ENCODE measurements at regions not wholly inside any gene's neighbourhood (a gene's known extent, or its start where the extent isn't known, plus 50 kb on each side); places are given as distances from the start of the nearest gene placed in this dataset.
"Not testable (repeated sequence)": the region's sequence is repeated elsewhere in the genome, so short reads cannot be mapped to it uniquely, and the experiment has no call there.

DNA sequence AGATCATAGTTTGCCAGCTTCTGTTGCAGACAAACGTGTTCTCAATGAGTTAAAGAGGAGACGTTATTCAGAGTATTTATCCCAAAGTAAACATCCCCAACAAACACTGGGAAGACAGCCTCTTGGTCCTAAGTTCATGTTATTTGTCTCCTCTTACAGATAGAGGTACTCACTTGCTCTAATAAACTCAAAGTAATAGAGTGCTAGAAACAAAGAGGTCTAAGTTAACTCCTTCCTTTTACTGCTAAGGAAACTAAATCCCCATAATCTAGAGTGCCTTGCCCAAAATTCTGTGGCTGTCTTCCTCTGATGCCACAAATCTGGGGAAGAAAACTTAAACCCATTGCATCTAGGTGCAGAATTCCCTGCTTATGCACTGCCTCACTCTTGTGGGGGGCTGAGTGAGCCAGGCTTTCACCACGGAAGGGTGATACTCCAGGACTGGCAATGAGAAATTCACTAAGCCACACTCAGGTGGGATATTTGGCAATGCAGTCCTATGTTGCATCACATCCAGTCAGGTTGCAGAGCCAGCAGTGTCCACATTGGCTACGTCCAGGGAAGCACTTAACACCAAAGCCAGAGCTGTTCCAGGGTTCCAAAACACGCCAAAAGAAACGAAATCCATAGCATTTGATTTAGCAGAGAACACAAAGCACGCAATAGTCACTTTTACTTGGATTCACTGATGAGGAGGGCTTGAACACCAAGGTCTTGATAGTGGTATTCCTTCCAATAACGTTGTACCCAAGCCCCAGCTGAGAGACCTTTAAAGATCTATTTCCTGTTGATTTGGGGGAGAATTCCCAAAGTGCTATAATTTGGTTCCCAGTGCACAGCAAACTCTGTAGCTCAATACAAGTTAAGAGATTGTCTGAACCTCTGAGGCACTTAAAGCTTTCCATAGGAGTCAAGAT is 81.0 kb upstream of the FOXQ1 start:
- no peak for DNase-seq (ENCODE audit: low read depth)

DNA sequence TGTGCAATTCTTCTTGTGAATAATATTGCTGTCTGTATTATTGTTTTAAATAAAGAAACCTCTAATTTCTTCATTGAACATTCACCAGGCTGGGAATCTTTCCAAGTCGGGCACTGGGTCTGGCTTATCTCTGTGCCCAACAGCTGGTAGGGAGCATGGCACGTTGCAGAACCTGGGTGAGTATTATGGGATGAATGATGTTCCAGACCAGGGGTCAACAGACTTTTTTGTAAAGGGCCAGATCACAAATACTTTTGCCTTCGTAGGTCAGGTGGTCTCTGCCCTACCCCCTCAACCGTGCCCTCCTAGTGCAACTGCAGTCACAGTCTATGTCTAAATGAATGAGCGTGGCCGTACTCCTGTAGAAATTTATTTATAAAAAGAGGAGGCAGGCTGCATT is 81.6 kb upstream of the FOXQ1 start:
- DNase-seq (ENCODE audit: low read depth), result no peak

DNA sequence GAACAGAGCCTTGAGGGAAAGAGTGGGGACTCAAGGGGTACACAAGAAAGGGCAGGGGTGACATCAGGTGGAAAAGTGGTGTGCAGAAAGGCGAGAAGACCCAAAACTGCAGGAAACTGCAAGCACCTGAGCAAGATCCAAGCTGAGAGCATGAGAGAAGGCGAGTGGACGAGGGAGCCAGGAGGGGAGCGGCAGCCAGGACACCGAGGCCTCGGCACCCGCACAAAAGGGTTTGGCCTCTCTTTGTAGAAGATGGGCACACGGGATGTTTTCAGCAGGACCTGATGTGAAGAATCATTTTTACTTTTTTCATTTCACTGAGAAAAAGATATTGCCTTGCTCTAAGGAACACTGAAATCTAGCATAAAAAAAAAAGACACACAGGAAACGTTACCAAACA is 82.1 kb upstream of the FOXQ1 start:
- no peak for DNase-seq (ENCODE audit: low read depth)

DNA sequence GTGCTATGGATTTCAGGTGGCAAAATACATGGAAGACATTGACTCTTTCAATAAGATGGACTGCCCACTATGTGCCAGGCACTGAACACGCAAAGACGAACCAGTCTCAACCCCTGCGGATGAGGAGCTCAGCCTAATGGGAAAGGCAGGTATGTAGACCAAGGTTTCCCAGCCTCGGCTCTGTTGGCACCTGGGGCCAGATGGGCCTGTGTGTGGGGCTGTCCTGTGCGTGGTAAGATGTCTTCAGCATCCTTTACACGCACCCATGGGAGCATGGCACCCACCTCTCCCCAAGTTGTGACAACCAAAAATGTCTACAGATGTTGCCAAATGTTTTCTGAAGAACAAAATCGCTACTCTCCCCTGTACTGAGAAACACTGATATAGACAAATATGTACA is 82.6 kb upstream of the FOXQ1 start:
- DNase-seq (ENCODE audit: low read depth), result no peak

DNA sequence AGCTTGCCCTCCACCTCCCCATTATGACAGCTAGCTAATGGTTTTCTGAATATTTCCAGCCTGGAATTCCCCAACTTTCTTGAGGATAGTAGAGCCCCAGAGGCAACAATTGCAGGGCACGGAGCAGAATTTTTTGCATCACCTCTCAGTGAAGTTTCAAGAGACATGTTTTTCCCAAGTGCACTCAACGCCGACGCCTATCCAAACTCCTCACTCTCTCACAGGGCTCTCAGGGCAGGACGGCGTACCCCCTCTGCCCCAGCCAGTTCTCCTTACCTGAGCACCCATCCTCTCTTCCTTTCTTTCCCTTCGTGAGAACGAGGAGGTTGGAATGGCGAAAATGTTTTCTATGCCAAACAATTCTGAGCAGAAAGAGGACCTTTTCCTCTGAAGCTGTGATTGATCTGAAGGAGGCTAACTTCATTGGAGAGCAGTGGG is 83.1 kb upstream of the FOXQ1 start:
- DNase-seq (ENCODE audit: low read depth), result no peak

DNA sequence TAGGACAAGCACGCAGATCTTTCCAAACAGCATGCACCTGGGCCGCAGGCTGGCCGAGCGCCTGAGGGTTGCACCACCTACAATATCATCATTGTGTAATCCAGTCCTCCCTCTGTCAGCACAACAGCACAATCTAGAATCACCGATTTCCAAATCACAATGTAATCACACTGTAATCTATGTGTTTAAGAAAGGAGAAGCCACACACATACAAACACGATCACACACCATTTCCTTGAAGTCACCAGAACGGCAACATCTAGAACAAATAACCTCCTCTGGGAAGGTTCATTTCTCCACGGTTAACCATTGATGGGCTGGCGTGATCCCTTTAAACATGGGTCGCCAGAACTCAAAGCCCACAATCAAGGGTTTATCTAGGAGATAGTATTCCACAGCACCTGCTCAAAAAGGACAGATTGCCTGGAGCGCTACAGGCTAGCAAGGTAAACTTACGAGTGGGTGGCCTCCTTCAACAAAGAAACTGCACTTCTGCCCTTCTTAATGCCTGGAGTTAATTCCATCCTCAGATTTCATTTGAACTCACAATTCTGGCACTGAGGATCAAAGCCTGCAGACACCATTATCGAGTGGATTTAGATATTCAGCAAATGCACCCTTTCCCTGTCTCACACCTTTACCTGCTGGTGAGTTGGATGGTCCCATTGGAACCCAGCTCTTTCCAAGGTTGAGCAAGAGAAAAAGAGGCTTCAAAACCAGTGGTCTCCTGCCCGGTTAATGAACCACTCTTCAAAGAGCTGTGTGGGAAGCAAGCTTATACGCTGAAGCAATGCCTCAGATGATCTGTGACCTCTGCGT is 83.8 kb upstream of the FOXQ1 start:
- DNase-seq (ENCODE audit: low read depth), result no peak

DNA sequence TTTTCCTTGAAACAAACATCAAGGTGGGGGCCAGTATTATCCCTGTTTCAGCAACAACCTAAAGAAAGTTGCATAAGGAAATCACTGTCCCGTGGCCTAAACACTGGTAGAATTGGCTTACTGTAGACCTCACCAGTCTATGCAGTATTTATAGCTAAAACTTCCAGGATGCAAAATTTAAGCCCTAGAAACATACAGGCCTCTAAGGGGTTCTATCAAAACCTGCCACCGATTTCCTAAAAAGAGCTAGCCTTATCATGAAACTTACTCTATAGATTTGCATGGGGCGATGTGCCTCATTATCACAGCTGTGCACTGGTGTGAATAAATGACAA is 84.3 kb upstream of the FOXQ1 start:
- no peak for DNase-seq (ENCODE audit: low read depth)

DNA sequence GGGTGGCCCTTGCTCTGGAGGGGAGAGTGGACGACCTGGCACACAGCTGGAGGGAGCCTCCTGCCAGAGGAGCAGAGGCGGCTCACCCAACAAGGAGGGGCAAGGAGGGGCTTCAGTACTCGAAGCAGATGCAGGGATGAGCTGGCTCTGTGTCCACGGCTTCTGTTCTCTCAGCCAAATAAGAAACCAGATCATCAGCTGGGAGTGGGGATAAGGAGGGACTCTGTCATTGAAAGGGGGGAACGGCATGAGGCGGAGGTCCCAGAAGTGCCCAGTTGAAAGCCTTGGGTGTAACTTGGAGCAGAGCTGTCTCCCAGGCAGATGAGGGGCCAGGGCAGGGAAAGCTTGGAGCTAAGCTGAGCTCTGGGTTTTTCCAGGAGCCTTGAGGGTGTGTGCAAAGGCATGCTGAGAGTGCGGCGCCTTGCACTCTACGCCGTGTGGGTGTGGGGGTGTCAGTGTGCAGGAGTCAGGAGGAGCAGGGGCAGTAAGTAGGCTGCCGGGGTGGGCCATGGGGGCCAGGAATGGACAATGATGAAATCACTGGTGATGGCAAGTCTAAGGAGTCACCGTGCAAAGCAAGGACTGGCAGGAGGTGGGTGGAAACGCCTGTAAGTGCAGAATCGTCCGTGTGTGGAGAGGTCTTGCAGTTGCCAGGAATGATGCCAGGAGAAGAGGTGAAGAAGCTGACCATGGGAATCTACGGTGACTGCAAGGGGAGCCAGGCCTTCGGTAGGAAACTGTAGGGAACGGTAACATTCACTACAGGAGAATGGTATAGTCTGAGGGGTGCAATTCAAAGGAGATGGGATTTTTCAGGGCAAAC is 85.4 kb upstream of the FOXQ1 start:
- DNase-seq (ENCODE audit: low read depth), result no peak

DNA sequence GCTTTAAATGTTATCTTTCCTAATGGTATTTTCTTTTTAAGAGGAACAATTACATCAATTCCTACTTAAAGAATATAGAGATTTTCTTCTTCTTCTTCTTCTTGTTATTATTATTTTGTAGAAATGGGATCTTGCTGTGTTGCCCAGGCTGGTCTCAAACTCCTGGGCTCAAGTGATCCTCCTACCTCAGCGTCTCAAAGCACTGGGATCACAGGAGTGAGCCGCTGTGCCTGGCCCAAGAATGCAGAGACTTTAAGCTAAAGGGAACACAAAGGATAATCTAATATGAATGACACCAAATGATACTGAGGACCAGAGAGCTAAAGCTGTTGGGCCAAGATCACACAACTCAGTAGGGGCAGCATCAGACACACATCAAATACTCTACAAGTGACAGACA is 87.4 kb upstream of the FOXQ1 start:
- no peak for DNase-seq (ENCODE audit: low read depth)

DNA sequence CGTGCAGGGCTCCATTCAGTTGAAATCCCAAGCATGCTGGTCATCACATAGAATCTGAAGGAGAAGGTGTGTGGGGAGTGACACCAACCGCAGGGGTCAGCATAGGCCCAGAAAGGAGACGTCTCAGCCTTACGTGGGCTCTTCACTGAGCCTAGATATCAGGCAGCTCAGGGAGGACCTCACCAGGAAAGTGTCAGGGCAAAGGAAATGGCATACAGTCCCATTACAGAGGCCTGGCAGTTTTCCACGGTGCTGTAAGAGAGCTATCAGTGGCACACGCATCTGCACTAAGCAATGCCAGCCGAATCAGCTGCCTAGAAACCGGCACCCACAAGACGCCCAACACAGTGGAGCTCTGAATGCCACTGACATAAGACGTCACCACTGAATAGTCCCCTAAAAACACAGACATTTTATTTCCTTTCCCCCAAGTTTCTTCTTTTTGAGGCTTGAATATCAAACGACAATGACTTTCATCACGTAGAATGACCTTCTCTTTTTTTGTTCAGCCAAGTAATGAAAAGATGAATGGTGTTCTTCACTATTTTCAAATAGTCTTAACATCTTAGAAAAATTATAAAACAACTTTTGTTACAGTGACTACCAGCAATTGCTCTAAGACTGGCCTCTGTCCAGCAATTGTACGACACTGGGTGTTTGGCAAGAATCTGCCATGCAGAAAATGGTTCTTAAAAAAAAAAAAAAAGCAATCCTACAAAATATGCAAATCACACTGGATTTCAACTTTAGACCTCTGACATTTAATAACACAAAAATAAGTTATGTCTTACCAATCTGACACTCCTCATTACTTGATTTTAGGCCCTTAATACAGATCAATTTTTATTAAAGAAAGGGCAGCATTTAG is 88.9 kb upstream of the FOXQ1 start:
- DNase-seq (ENCODE audit: low read depth), result no peak

DNA sequence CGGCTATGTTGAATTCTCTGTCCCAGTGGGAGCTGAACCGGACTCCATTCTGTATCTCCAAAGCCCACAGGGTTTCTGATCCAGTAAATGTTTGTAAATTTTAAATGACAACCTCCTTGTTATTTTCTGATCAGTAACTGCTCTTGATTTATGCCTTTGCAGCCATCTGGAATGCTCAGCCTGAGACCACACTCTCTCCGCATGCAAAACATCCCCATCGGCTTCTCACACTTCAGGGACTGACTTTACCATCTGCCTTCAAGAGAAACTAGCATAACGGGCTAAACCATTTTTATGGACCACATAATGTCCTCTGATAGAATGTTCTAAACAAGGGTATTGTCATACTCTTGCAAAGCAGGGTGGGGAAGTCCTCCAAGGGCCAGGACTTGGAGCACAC is 94.5 kb upstream of the FOXQ1 start:
- no peak for DNase-seq (ENCODE audit: low read depth)

DNA sequence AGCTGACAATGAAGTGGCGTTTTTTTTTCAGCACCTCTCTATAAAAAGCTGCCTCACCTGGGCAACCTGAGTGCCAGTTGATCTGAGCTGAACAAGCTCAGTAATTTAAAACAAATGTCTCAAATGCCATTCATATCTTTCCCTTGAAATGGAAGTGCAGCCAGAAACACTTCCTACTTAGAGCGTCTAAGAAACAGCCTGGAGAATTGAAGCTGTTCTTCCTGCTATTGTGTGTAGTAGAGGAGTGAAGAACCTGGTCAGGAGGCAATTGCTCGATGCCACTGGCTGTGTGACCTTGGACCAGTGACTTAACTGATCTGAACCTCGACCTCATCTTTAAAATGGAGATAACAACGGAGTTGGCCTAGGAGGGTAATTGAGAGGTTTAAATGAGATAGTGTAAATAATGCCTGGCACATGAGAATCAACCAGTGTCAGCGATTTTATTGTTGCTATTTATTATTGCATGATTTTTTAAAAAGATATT is 95.4 kb upstream of the FOXQ1 start:
- DNase-seq (ENCODE audit: low read depth), result no peak

DNA sequence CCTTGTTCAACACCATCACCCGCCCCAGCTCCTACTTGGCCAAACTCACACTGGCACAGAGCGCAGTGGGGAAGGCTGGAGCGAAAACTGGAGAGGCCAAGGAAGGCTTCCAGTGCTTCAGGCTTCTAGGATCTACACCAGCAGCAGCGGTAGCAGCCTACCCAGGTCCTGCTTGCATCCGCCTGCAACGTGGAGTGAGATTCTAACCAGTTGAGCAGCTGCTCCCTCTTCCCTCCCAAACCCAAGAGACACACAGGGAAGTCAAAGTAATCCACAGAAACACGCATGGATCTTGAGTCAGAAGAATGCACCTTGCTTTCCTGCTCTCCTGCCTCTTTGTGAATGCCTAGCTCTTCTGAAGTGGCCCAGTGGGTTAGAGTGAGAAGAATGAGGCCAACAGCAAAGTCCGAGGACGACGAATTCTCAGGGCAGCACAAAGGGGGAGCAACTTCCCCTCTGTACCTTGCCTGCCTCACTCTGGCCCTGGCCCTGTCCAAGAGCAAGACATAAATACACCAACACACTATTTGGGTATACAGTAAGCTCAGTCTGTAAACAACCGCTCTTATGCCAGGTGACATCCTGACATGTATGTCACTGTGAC is 95.9 kb upstream of the FOXQ1 start:
- DNase-seq (ENCODE audit: low read depth), result no peak

DNA sequence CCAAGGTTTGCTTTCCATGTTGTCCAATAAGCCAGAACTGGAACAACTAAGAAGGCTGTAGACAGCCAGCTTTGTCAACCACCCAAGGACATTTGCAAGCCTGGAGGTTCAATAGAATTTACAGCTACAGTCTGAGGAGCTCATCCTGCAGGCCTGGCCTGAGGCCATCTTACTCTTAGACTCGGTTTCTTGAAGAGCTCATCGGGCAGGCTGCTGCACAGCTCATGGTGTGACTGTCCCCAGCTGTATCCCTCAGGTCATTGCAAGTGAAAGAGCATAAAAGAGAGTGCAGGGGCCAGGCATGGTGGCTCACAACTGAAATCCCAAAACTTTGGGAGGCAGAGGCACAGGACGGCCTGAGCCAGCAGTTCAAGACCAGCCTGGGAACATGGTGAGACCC is 96.9 kb upstream of the FOXQ1 start:
- DNase-seq (ENCODE audit: low read depth), result no peak

DNA sequence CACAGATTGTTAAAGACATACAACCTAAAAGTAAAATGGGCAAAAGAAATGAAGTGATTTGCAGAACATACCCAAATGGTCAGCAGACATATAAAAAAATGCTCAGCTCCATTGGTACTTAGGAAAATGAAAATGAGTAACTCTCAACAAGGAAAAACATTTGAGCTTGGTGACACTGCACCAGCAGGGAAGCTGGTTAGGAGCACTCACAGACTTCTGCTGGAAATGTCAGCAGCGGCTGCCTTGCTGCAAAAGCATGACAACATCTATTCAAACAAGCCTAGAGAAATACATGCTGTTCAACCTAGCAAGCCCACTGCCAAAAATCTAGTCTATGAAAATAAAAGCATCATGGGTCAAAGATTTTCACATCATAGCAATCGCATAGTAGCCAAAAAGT is 99.0 kb upstream of the FOXQ1 start:
- DNase-seq (ENCODE audit: low read depth), result no peak

DNA sequence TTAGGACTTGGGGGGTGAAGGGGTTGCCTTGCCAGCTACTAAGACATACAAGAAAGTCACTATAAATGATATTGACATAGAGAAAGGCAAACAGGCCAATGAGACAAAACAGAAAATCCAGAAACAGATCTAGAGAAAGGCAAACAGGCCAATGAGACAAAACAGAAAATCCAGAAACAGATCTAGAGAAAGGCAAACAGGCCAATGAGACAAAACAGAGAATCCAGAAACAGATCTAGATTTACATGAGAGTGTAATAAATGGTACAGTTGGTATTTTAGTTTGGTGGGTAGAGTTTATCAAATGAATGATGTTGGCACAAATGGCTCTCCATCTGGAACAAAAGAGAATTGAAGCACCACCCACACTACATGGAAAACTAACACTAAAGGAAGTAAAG is 99.8 kb upstream of the FOXQ1 start:
- DNase-seq (ENCODE audit: low read depth), result not testable (repeated sequence)

DNA sequence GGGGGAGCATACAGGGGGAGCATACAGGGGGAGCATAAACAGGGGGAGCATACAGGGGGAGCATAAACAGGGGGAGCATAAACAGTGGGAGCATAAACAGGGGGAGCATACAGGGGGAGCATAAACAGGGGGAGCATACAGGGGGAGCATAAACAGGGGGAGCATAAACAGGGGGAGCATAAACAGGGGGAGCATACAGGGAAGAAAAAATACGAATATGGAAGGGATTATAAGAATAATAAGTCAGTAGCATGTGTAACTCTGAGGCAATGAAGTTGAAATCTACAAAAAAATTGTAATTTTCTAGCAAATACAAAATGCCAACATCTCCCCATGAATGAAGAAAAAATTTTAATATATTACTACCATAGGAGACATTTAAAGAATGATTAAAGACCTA is 101.3 kb upstream of the FOXQ1 start:
- DNase-seq (ENCODE audit: low read depth), result not testable (repeated sequence)

DNA sequence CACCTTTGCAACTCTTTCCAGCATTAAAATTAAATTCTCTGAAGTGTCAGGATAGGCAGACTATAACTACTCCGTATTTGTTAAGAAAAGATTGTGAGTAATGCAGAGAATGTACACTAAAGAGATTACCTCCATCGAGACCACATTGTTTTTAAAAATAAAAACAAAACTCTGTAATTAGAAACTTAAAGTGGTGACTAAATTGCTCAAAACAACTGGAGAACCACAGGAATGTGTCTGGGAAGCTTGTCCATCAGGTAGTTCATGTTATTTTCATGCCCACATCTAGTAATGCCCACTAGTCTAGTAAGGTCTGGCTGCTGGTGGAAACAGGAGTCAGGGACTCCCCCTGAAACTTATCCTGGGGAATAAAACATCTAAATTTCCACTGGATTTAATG is 103.0 kb upstream of the FOXQ1 start:
- DNase-seq (ENCODE audit: low read depth), result no peak

DNA sequence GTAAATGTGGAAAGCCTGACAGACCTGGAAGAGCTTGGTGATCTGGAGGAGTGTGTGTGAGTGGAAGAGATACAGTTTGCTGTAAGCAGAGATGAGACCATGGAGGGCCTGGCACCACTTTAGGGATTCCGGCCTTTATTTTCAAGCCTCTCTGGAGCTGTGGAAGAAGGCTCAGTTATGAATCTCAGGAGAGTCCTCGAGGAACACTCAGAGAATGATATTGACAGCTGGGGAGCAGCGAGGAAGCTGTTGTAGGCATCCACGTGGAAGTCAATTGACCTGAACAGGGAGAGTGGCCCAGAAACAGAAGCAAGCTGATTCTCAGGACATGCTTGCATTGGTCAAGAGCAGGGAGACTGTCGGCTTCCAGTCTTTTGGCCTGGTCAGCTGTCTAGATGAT is 108.4 kb upstream of the FOXQ1 start:
- no peak for DNase-seq (ENCODE audit: low read depth)

DNA sequence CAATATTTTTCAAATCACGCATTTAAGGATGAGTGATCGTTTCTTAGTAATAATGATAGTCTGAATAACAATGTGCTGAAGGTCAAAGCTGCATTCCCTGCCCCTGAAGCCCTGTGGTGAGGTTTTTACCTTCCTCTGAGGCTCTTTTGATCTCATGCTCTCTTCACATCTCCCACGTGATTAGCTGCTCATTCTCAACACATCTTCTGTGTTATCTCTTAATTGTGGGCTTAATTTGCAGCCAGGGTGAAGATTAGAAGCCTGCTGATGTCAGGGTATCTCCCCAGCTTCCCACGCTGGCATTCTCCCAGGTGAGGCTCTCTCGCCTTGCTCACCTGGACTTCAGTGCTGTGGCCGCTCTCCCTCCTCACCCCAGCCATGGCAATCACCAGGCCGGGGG is 109.7 kb upstream of the FOXQ1 start:
- DNase-seq (ENCODE audit: low read depth), result no peak
